ENCODE measurements at regions not wholly inside any gene's neighbourhood (a gene's known extent, or its start where the extent isn't known, plus 50 kb on each side); places are given as distances from the start of the nearest gene placed in this dataset.

DNA sequence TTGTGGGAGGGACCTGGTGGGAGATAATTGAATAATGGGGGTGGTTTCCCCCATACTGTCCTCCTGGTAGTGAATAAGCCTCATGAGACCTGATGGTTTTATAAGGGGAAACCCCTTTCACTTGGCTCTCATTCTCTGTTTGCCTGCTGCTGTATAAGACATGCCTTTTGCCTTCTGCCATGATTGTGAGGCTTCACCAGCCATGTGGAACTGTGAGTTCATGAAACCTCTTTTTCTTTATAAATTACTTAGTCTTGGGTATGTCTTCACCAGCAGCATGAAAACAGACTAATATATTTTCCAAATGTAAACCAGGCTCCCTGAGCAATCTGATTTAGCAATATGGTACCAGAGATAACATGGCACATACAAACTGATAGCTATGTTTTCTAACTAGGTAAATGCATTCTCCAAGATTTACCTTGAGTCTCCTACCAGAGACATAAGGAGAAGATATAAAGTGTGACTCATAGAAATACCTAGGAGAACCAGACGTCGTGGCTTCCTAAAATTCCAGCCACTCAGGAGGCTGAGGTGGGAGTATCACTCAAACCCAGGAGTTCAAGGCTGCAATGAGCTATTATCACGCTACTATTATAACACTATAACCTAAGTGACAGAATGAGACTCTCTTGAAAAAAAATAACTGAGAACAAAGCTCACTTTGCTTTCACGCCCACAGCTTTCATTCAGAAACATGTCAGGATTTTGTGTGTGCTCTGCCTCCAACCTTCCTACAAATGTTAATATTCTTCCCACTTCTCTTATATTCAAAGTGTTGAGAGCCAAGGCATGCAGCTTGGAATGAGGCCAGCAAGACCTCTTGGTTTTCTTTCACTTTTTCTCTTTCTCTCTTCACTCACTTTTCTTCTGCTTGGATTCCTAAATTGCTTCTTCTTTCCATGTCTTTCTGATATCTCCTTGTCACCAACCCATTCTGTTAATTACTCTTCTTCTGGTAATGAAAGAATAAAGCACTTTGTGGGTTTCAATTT lies 263.9 kb upstream of the UBE2E3 start:
- CTCF ChIA-PET = no interaction called here

DNA sequence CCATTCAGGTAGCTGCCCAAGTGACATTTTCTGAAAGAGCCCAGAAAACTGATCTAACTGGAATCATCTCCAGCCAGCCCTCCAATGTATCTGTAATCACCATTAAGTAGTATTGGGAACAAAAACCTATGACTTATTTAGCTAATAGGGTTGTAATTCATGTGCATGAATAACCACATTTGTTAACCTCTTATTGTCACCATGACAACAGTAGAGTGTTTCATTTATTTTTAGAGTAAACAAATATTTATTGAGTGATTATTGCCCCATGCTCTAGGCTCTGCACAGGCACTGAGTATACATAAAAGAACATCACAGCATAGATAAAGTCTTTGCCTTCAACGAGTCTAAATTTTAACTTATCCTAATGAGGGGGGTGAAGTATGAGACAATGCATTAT lies 265.4 kb upstream of the UBE2E3 start:
- no peak for DNase-seq (ENCODE audit: low read depth, low spot score)
- no peak overlapping the region for H3K4me3 ChIP-seq (ENCODE audit: low read depth, low read length)
- POLR2A ChIA-PET = no interaction called here
- CTCF ChIA-PET = no interaction called here
- TF ChIP-seq, protein P1, sequence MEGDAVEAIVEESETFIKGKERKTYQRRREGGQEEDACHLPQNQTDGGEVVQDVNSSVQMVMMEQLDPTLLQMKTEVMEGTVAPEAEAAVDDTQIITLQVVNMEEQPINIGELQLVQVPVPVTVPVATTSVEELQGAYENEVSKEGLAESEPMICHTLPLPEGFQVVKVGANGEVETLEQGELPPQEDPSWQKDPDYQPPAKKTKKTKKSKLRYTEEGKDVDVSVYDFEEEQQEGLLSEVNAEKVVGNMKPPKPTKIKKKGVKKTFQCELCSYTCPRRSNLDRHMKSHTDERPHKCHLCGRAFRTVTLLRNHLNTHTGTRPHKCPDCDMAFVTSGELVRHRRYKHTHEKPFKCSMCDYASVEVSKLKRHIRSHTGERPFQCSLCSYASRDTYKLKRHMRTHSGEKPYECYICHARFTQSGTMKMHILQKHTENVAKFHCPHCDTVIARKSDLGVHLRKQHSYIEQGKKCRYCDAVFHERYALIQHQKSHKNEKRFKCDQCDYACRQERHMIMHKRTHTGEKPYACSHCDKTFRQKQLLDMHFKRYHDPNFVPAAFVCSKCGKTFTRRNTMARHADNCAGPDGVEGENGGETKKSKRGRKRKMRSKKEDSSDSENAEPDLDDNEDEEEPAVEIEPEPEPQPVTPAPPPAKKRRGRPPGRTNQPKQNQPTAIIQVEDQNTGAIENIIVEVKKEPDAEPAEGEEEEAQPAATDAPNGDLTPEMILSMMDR (IDR thresholded peaks at IDR 0.05; ENCODE audit: insufficient read depth, low read length, missing control alignments) = no peak

More for the DNA sequence above, 263.9 kb upstream of the UBE2E3 start:
- TF ChIP-seq, protein P1 (IDR thresholded peaks at IDR 0.05; ENCODE audit: insufficient read depth, low read length, missing control alignments) = no peak
- POLR2A ChIA-PET = no interaction called here
- no peak for DNase-seq (ENCODE audit: low read depth, low spot score)
- no peak overlapping the region for H3K4me3 ChIP-seq (ENCODE audit: low read depth, low read length)

DNA sequence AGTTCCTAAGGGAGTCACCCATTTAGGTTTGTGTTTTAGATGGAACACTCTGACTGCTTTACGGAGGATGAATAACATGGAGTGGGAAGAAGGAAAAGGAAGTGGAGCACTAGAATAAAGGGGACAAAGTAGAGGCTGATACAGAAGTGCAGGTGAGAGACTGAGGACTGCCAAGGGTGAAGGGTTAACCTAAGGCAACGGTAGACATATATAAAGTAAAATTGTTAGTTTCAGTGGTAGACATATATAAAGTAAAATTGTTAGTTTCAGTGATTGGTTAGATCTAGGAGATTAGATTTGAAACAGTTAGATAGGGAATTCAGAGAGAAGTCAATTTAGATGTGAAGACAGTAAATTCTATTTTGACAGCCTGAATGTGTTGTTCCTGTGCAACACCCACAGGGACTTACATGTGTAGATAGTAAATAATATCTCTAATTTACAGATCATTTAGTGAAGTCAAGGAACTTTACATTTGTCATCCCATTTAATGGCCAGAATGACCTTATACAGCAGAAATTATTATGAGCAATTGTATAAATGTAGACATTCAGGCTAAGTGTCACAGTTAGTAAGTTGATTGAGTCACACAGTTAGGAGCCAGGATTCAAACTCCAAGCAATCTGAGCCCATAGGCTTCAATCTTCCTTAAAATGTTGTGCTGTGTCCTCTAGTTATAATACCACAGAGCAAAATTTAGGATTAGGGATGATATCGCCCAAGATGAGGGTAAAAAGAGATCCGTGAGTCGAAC lies 270.8 kb upstream of the UBE2E3 start:
- ChIA-PET POLR2A (no interaction called here), CTCF (no interaction called here)
- no peak overlapping the region for H3K4me3 ChIP-seq (ENCODE audit: low read depth, low read length)
- TF ChIP-seq, protein P1 (IDR thresholded peaks at IDR 0.05; ENCODE audit: insufficient read depth, low read length, missing control alignments) = no peak
- no peak for DNase-seq (ENCODE audit: low read depth, low spot score)

DNA sequence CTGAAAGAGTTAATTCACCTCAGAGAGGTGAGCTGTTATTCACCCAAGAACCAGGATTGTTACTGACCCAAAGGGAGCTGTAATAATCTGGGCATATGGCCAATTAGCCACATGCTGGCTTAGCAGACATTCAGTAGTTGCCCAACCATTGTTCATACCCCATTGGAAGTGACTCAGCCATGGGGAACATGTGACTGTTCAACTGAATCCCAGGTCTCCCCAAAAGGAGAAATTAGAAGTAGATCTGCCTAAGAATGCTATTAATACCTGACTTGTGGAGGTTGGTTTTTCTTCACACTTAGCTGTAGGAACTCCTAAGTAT lies 272.6 kb upstream of the UBE2E3 start:
- POLR2A ChIA-PET = no interaction called here
- DNase-seq (ENCODE audit: low read depth, low spot score) = peak; percentile 52
- no peak overlapping the region for H3K4me3 ChIP-seq (ENCODE audit: low read depth, low read length)
- CTCF ChIA-PET = interaction anchor here (1.3 kb wide), 1 partner anchor 760 kb away, joined by 3 read pairs; no protein-coding TSS in a partner anchor
- TF ChIP-seq, protein P1 (IDR thresholded peaks at IDR 0.05; ENCODE audit: insufficient read depth, low read length, missing control alignments) = no peak

- TF ChIP-seq, protein P1 (IDR thresholded peaks at IDR 0.05; ENCODE audit: insufficient read depth, low read length, missing control alignments) = no peak
- ChIA-PET POLR2A (no interaction called here), CTCF (no interaction called here)
- no peak for DNase-seq (ENCODE audit: low read depth, low spot score)
- no peak overlapping the region for H3K4me3 ChIP-seq (ENCODE audit: low read depth, low read length)
Observed at GRCh38 chr2:180707175-180707883, 273.1 kb upstream of the UBE2E3 start.

DNA sequence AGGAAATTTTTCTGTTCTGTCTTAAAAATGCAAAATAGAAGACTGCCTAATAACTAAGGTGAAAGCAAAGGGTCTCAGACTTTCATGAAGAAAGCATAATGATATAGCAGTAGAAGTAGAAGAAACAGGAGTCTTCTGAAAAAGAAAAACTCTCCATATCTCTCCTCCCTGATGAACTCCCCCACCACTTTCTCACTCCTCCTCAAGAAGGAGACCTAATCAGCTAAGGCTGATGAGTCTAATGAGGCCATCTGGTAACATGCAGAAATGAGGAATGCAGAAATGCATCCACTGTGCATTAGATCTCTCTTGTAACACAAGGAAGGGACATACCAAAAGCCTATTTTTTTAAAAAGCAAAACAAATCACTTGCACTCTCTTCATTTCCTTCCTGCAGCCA lies 273.7 kb upstream of the UBE2E3 start:
- TF ChIP-seq, protein P1 (IDR thresholded peaks at IDR 0.05; ENCODE audit: insufficient read depth, low read length, missing control alignments) = no peak
- ChIA-PET CTCF (no interaction called here), POLR2A (no interaction called here)
- H3K4me3 ChIP-seq (ENCODE audit: low read depth, low read length) = no peak overlapping the region
- no peak for DNase-seq (ENCODE audit: low read depth, low spot score)
